GM23248 (cell line): ENCODE measurements at regions not wholly inside any gene's neighbourhood (a gene's known extent, or its start where the extent isn't known, plus 50 kb on each side); places are given as distances from the start of the nearest gene placed in this dataset.

Source experiments
- EZH2 ChIP-seq: fragments of 200-600 bp; sonication (generic); IDR thresholded peaks from 2 replicates; pipeline ENCODE4 v1.6.1; 2018; ENCODE audit warnings: antibody characterized with exemption, mild to moderate bottlenecking; ENCODE audit not compliant: insufficient read depth, poor library complexity, severe bottlenecking
- EZH2phosphoT487 ChIP-seq: fragments of 200-600 bp; sonication (generic); IDR thresholded peaks from 2 replicates; pipeline ENCODE4 v1.6.1; 2018; ENCODE audit warnings: antibody characterized with exemption, moderate library complexity, mild to moderate bottlenecking, low read depth; ENCODE audit not compliant: insufficient read depth

DNA sequence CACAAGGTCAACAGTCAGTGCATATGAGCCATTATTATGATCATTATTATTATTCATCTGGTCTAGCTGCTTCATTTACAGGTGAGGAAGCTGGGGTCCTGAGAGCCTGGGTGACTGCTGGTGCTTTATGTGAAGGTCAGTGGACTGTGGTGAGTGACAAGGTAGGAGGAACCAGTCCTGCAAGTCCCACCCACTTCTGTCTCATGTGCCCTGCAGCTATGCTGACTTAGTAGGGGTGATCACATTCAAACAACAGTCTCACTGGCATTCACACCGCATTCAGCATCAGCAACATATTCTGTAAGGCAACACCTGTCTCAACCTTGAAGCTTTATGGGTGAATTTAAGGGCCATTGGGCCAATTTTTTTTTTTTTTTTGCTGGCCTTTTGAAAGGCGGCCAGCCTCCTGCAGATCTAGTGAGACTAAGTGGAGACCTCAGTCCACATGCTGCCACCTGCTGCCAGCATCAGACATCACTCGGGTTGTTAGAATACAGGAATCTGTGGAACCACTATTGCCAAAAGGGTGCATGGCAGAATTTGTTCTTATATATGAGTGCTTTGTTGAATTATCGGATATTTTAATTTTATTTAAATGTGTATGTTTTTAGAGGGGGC, 59.9 kb upstream of the CACNA1E start:
- TF ChIP-seq EZH2: no peak
- no peak for TF ChIP-seq EZH2phosphoT487
